ENCODE measurements at regions not wholly inside any gene's neighbourhood (a gene's known extent, or its start where the extent isn't known, plus 50 kb on each side); places are given as distances from the start of the nearest gene placed in this dataset.

DNA sequence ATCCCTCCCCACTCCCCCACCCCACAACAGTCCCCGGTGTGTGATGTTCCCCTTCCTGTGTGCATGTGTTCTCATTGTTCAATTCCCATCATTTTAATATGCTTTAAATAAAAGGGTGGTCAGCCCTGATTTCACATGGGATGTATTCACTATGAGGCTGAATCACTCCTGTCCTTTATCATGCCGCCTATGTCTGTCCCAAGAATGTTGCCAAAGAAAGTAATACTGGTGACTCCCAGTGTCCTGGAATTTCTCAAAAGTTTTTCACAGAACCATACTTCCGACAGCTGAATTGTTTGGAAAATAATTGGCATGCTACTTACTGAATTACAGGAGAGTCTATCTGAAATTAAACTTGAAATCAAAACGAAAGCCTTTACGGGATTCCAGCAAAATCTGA is 217.7 kb downstream of the HAO1 start:
- Mint-ChIP-seq H3K36me3 (ENCODE audit: insufficient read depth) (no peaks in the 10 kb centered on the region), H3K27ac (no peak overlapping the region)

DNA sequence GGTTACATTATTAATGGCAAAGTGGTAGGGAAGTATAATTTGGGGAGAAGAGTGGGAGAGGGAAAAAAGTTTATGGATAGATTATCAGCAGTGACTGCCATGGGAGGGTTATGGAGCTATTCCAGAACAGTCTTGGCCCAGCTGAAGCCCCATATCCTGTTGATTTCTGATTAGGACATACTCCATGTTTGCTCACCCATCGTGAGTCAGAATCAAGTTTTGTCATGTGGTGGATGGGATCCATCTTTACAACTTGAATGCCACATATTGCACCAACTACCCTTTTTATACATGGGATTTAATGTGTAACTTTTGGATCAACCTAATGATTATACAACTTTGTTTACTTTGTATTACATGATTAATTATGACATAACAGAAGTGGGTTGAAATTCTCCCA is 217.0 kb downstream of the HAO1 start:
- DNase-seq (no peak), ATAC-seq (replicated peaks) (no peak)
- no peaks in the 10 kb centered on the region for H3K4me1 Mint-ChIP-seq (ENCODE audit: low read depth in 2 of 2)
- no peak overlapping the region for H3K4me3 Mint-ChIP-seq
- H3K9me3 Mint-ChIP-seq: peaks cover 5 to 7% of the 10 kb centered on the region in 2 donors
- no peaks in the 10 kb centered on the region for H3K27me3 Mint-ChIP-seq
- H3K27ac Mint-ChIP-seq: no peak overlapping the region
- H3K36me3 Mint-ChIP-seq (ENCODE audit: insufficient read depth): no peaks in the 10 kb centered on the region

More for the DNA sequence above, 217.7 kb downstream of the HAO1 start:
- H3K9me3 Mint-ChIP-seq: peaks cover 5 to 7% of the 10 kb centered on the region in 2 donors
- ATAC-seq (replicated peaks) (no peak), DNase-seq (no peak)
- H3K27me3 Mint-ChIP-seq: no peaks in the 10 kb centered on the region
- no peaks in the 10 kb centered on the region for H3K4me1 Mint-ChIP-seq (ENCODE audit: low read depth in 2 of 2)
- no peak overlapping the region for H3K4me3 Mint-ChIP-seq

DNA sequence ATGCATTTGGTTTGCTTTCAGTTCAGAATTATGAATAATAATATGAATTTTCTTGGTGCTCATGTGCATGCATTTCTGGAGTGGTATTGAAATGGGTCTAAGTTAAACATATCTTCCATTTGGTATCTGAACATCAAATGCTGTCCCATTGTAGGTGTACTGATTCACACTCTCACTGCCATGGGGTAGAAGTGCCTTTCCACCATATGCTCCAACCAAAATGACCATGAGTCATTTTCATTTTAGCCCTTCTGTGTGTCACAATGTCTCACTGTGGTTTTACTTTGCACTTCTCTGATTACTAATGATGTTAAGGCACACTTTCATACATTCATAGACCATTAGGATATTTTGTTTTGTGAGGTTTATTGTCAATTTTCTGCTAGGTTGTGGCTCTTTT is 211.9 kb downstream of the HAO1 start:
- Mint-ChIP-seq H3K27ac (no peak overlapping the region), H3K27me3 (no peaks in the 10 kb centered on the region), H3K36me3 (ENCODE audit: insufficient read depth) (no peaks in the 10 kb centered on the region), H3K4me1 (ENCODE audit: low read depth in 2 of 2) (no peaks in the 10 kb centered on the region), H3K9me3 (peaks cover 0 to 4% of the 10 kb centered on the region in 2 donors), H3K4me3 (no peak overlapping the region)
- ATAC-seq (replicated peaks) (no peak), DNase-seq (no peak)

DNA sequence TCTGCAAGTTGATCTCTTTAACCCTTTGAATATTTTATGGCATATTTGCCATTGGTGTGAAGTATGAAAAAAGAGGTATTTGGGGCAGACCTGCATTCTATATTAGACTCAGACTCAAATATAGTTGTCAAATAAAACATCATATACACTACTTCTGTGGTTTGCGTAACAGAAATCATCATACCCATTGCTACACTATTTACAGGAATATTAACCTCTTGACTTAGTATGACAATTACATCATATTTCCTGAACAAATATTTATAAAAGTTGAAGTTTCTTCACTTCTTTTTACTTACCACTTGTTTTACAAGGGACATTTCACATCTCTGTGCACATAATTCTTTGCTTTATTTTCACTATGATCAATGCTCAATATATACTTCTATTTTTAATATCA is 206.0 kb downstream of the HAO1 start:
- Mint-ChIP-seq H3K4me3 (no peak overlapping the region), H3K4me1 (ENCODE audit: low read depth in 2 of 2) (no peaks in the 10 kb centered on the region), H3K9me3 (peaks cover 0 to 4% of the 10 kb centered on the region in 2 donors), H3K27me3 (no peaks in the 10 kb centered on the region), H3K27ac (no peak overlapping the region), H3K36me3 (ENCODE audit: insufficient read depth) (no peaks in the 10 kb centered on the region)
- DNase-seq (no peak), ATAC-seq (replicated peaks) (no peak)

DNA sequence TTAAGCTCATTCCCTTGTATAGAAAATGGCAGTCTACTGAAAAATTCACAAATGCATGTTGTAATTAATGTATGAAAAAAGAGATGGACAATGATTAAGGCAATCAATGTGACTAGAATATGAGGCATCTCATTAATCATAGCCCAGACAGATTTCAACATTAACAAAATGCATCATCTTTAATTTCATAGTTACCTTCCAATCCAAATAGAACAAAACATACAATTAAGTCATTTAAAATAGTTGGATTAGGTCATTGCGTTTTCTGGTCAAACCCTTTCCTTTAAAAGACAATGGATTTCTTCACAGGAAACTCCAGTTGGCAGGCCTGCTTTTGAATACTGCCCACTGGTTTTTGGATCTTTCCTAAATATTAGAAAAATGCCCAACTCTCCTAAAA is 203.9 kb downstream of the HAO1 start:
- Mint-ChIP-seq H3K9me3 (peaks cover 0 to 4% of the 10 kb centered on the region in 2 donors), H3K4me3 (no peak overlapping the region), H3K27ac (no peak overlapping the region), H3K36me3 (ENCODE audit: insufficient read depth) (no peaks in the 10 kb centered on the region), H3K27me3 (no peaks in the 10 kb centered on the region), H3K4me1 (ENCODE audit: low read depth in 2 of 2) (no peaks in the 10 kb centered on the region)
- DNase-seq: no peak
- ATAC-seq (replicated peaks): no peak

DNA sequence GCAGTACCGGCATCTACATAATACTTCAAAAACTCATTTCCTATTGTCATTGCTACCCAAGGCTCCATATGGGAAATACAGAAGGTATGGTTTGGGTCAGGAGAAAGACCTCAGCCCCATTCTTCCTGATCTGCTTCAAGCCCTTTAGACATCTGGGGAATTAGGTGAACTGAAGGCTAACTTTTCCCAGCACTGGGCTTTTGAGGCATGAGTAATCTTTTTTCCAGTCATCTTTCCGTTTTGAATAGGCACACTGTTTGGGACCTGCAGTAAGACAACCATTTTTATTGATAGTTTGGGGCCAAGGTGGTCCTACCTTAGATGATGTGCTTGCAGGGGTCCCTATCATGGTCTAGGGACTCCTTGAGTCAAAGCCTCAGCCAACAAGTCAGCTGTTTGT is 198.4 kb downstream of the HAO1 start:
- Mint-ChIP-seq H3K9me3 (peaks cover 0 to 8% of the 10 kb centered on the region in 2 donors), H3K27ac (no peak overlapping the region), H3K27me3 (no peaks in the 10 kb centered on the region), H3K36me3 (ENCODE audit: insufficient read depth) (no peaks in the 10 kb centered on the region), H3K4me1 (ENCODE audit: low read depth in 2 of 2) (no peaks in the 10 kb centered on the region), H3K4me3 (no peak overlapping the region)
- DNase-seq: no peak
- no peak for ATAC-seq (replicated peaks)

DNA sequence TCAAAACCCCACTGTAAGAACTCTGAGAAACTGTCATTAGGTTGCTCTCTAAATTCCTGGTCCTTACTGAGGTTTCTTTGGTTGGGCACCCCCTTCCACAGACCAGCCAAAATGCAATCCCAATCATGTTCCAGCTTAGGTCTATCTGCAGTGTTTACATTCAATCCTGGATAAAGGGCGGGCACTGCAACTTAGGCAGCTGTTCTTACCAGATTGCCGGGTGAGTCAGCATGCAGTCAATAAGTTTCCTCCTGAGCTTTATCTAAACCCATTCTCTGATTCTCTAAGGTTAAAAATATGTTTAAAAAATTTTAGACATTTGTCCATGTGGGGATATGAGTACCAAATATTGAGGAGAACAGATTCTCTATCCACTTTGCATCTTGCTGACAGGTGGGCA is 197.8 kb downstream of the HAO1 start:
- no peaks in the 10 kb centered on the region for H3K36me3 Mint-ChIP-seq (ENCODE audit: insufficient read depth)
- ATAC-seq (replicated peaks) (no peak), DNase-seq (no peak)
- no peaks in the 10 kb centered on the region for H3K4me1 Mint-ChIP-seq (ENCODE audit: low read depth in 2 of 2)
- H3K27me3 Mint-ChIP-seq: no peaks in the 10 kb centered on the region
- no peak overlapping the region for H3K27ac Mint-ChIP-seq
- H3K4me3 Mint-ChIP-seq: no peak overlapping the region
- H3K9me3 Mint-ChIP-seq: peaks cover 0 to 11% of the 10 kb centered on the region in 2 donors

DNA sequence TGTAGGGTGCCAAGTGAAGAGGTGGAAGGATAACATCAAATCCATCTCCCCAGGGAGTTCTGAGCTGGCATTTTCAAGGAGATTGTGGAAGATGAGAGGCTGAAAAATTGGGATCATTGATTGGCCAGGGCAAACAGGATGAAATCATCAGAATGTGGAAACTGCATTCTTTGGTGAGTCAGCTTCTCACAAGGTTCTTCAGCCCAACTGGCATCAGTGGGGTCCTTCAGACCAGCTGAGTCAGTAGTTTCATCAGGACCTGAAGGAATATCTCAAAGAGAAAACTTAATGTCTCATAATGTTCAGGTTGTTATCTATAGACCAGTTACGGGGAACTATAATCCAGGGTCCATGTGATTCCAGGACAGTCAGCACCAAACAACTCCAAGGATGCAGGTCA is 195.8 kb downstream of the HAO1 start:
- DNase-seq (no peak), ATAC-seq (replicated peaks) (no peak)
- H3K36me3 Mint-ChIP-seq (ENCODE audit: insufficient read depth): no peaks in the 10 kb centered on the region
- H3K27ac Mint-ChIP-seq: no peak overlapping the region
- peaks cover 0 to 11% of the 10 kb centered on the region in 2 donors for H3K9me3 Mint-ChIP-seq
- no peaks in the 10 kb centered on the region for H3K27me3 Mint-ChIP-seq
- H3K4me1 Mint-ChIP-seq (ENCODE audit: low read depth in 2 of 2): no peaks in the 10 kb centered on the region
- no peak overlapping the region for H3K4me3 Mint-ChIP-seq

DNA sequence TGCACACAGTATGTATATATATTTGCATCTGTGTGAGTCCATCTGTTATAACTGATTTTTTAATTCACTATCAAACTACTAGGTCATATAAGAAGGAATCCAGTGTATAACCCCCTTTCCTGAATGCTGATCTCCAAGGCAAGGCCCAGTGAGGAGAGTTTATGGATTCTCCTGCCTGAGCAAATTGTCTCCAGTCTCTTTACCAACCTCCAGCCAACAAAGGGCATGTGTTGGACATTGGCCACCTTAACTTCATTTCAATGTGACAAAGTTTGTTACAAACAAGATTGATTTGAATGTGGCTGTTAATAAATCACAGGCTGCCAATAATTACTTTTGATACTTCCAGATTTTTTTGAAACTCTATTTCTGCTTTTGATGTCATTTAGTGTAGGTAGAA is 191.6 kb downstream of the HAO1 start:
- ATAC-seq (replicated peaks) (no peak), DNase-seq (no peak)
- no peaks in the 10 kb centered on the region for H3K36me3 Mint-ChIP-seq (ENCODE audit: insufficient read depth)
- H3K9me3 Mint-ChIP-seq: peaks cover 0 to 7% of the 10 kb centered on the region in 2 donors
- H3K27me3 Mint-ChIP-seq: no peaks in the 10 kb centered on the region
- no peak overlapping the region for H3K27ac Mint-ChIP-seq
- H3K4me1 Mint-ChIP-seq (ENCODE audit: low read depth in 2 of 2): no peaks in the 10 kb centered on the region
- no peak overlapping the region for H3K4me3 Mint-ChIP-seq

DNA sequence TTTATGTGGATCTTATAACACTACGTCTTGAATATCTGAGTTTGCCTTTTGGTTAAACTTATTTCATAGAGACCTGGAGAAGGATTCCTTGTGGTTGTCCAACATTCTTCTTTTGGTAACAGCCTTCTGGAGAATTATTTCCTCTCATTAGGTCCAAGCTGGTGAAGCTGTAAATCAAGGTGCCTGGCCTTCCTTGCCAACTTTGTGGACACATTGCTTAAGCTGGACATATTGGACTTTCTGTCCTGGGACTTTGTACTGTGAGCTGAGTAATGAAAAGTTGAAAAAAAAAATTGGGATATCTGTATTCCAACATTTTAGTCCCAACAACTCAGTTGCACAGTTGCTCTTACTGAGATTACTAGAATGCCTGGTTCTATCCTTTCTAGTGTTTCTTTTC is 186.2 kb downstream of the HAO1 start:
- no peaks in the 10 kb centered on the region for H3K27me3 Mint-ChIP-seq
- H3K27ac Mint-ChIP-seq: no peak overlapping the region
- no peak for DNase-seq
- no peaks in the 10 kb centered on the region for H3K36me3 Mint-ChIP-seq (ENCODE audit: insufficient read depth)
- H3K4me1 Mint-ChIP-seq (ENCODE audit: low read depth in 2 of 2): no peaks in the 10 kb centered on the region
- ATAC-seq (replicated peaks): no peak
- no peak overlapping the region for H3K4me3 Mint-ChIP-seq
- H3K9me3 Mint-ChIP-seq: peaks cover 0 to 2% of the 10 kb centered on the region in 2 donors

DNA sequence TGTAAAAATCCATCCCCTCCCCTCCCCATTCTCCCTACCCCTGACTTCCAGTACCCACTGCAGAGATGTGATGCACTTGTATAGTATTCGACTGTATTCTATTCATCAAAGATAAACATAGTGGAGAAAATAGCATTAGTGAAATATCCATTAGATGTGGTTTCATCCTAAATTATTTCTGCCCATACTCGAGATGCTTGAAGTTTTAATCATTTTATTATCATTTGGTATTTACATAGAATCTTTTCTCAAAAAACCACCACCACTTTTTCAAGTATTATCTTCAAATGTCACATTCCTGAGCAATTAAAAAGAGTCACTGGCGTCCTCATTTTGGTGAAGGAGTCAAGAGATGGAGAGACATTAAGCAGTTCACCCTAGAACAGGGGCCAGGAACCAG is 181.9 kb downstream of the HAO1 start:
- Mint-ChIP-seq H3K4me1 (ENCODE audit: low read depth in 2 of 2) (no peaks in the 10 kb centered on the region), H3K9me3 (peaks cover 0 to 2% of the 10 kb centered on the region in 2 donors), H3K36me3 (ENCODE audit: insufficient read depth) (no peaks in the 10 kb centered on the region), H3K27ac (no peak overlapping the region), H3K4me3 (no peak overlapping the region), H3K27me3 (no peaks in the 10 kb centered on the region)
- no peak for DNase-seq
- ATAC-seq (replicated peaks): no peak

DNA sequence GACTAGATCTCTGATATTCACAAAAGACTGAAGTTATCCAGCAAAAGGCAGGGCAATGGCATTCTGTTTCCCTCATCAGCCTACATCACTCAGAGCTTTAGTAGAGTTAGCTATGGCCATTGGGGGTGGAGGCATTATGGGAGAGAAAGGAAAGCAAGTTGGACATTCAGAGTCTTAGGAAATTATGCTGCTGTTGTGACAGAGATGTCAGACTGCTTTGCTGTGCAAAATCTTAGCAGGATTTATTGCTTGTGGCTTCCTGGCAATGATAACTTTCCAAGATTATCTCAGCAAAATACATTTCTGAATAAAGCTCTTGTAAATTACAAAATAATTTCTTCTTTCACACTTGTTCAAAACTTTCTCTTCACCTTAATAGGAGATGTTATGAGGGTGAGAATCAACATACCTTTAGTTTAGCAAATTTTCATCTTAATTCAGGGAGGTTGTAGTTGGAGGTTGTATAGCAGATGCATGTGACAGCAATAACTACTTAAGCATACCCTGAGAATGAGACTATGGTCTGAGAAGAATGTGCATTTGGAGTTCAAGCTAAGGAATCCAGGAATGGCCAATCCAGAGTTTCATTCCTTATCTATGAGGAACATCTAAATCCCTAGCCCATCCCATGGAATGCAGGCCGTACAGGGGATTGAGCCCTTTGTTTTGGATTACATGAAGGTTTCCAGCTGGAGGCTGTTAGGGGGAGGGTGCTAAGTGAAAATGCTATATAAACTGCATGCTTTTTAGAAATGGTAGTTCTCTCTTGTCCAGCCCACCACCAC is 179.8 kb downstream of the HAO1 start:
- H3K9me3 Mint-ChIP-seq: peaks cover 0 to 2% of the 10 kb centered on the region in 2 donors
- no peaks in the 10 kb centered on the region for H3K36me3 Mint-ChIP-seq (ENCODE audit: insufficient read depth)
- H3K4me1 Mint-ChIP-seq (ENCODE audit: low read depth in 2 of 2): no peaks in the 10 kb centered on the region
- no peak overlapping the region for H3K27ac Mint-ChIP-seq
- no peak overlapping the region for H3K4me3 Mint-ChIP-seq
- DNase-seq (no peak), ATAC-seq (replicated peaks) (no peak)
- no peaks in the 10 kb centered on the region for H3K27me3 Mint-ChIP-seq

DNA sequence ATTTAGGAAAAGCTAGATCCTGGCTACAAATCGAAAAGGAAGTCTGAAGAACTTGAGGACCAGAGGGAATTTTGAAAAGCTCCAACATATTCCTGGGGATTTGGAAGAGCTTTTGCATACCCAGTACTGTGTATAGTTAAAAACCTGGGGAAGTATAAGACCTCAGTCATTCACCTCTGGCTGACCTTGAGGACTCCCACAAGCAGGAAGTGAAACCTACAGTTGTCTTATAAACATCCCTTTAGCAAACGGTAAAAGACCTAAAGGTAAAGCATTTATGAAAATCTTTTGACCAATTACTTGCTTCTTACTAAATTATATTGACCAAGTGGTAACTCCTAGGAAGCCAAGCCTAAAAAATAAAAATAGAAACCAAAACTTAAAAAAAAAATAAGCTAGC is 175.0 kb downstream of the HAO1 start:
- DNase-seq (no peak), ATAC-seq (replicated peaks) (no peak)
- H3K4me1 Mint-ChIP-seq (ENCODE audit: low read depth in 2 of 2): no peaks in the 10 kb centered on the region
- H3K36me3 Mint-ChIP-seq (ENCODE audit: insufficient read depth): no peaks in the 10 kb centered on the region
- no peak overlapping the region for H3K4me3 Mint-ChIP-seq
- no peaks in the 10 kb centered on the region for H3K27me3 Mint-ChIP-seq
- no peak overlapping the region for H3K27ac Mint-ChIP-seq
- H3K9me3 Mint-ChIP-seq: no peaks in the 10 kb centered on the region

DNA sequence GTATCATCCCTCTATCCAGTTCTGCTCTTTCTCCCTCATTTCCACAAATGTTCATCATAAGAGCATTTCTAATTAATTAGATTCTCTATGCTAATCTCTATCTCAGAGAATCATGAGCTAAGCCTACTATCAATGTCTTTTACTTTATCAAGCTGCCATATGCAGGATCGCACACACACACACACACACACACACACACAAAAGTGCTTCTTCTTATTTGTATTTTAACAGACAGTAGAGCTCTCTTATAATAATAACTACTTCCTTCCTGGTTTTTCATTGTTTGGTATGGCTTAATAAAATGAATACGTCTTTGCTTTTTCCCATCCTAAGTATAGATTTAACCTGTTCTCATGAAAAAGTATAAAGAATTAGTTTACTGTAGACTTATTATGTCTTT is 170.2 kb downstream of the HAO1 start:
- no peaks in the 10 kb centered on the region for H3K27me3 Mint-ChIP-seq
- H3K4me3 Mint-ChIP-seq: no peak overlapping the region
- no peaks in the 10 kb centered on the region for H3K36me3 Mint-ChIP-seq (ENCODE audit: insufficient read depth)
- H3K27ac Mint-ChIP-seq: no peak overlapping the region
- DNase-seq: no peak
- no peaks in the 10 kb centered on the region for H3K4me1 Mint-ChIP-seq (ENCODE audit: low read depth in 2 of 2)
- ATAC-seq (replicated peaks): no peak
- no peaks in the 10 kb centered on the region for H3K9me3 Mint-ChIP-seq

All from effector memory CD8-positive, alpha-beta T cell (primary cell).